SK-N-MC (cell line): ENCODE measurements at regions not wholly inside any gene's neighbourhood (a gene's known extent, or its start where the extent isn't known, plus 50 kb on each side); places are given as distances from the start of the nearest gene placed in this dataset.

Experiments
- EZH2 ChIP-seq: fragments of 200-600 bp; sonication (generic); IDR thresholded peaks from one replicate; pipeline ENCODE4 v1.6.1; 2017; ENCODE audit warnings: antibody characterized with exemption
- POLR2AphosphoS5 ChIP-seq: IDR thresholded peaks from 2 replicates; pipeline ENCODE4 v1.6.1; 2012; ENCODE audit warnings: mild to moderate bottlenecking, low read depth, low read length, borderline replicate concordance

DNA sequence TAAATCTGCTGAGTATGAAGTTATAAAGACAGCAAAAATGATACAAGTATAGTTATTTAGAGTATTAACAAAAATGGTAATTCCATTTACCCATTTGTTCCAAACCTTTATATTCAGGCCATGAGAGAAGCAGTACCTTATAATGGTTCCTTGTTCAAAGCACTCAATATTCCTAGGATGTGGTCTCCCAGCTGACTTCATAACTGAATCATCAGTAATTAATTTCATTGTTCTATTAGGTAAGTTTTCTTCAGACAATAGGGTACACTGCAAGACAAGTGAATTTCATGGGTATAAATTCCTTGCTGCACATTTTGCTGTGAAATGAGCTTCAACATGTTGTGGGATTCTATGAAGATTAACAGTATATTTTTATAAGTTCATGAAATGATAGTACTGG, 550.8 kb upstream of the ZEB2 start:
- TF ChIP-seq EZH2 (no peak), POLR2AphosphoS5 (no peak)
